GM21717 (cell line): ENCODE measurements at regions not wholly inside any gene's neighbourhood (a gene's known extent, or its start where the extent isn't known, plus 50 kb on each side); places are given as distances from the start of the nearest gene placed in this dataset.

Experiments
- ATAC-seq: cut with Tn5 transposase; IDR thresholded peaks from one replicate; pipeline ENCODE4 v1.9.1; 2021; ENCODE audit warnings: mild to moderate bottlenecking, moderate library complexity; ENCODE audit not compliant: unreplicated experiment

GRCh38 chr2:129139380-129139779, 820.7 kb upstream of the HS6ST1 start:
- no peak for ATAC-seq

- ATAC-seq = no peak
Observed at GRCh38 chr2:129142465-129142864, 823.8 kb upstream of the HS6ST1 start.

DNA sequence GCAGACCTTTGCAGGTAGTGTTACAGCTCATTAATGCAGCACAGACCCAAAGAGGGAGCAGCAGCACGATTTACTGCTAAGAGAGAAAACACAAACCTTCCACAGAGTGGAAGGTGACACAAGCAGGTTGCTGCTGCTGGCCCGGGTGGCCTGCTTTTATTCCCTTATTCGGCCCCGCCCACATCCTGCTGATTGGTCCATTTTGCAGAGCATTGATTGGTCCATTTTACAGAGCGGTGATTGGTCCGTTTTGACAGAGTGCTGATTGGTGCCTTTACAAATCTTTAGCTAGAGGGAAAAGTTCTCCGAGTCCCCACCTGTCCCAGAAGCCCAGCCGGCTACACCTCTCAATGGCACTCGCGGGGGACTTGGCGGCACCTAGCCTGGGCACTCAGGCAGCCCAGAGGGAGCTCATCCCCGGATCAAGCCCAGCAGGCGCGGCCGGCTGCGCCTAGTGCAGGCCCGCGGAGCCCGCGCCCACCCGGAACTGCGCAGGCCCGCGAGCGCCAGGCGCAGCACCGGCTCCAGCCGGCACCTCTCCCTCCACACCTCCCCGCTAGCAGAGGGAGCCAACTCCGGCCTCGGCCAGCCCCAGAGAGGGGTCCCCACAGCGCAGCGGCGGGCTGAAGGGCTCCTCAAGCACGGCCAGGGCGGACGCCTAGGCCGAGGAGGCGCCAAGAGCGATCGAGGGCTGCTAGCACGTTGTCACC, 825.6 kb upstream of the HS6ST1 start:
- no peak for ATAC-seq

- no peak for ATAC-seq
Observed at GRCh38 chr2:129152514-129152913, 827.0 kb upstream of the RAB6C start.

DNA sequence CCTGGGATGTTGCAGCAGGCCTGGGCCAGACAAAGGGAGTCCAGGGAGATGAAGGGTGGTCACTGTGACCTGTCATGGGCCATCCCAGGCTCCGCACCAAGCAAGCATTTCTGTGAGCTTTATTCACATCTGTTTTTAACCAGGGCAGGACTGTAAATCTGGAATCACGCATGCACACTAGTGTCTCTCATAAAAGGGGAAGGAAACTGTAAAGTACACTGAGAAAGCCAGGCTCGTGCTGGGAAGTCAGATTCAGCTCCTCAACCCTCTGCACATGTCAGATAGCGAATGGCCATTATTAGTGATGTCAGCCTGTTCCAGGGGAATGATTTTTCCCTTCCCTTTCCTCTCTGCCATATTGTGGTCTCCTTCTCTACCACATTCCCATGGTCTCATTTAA, 818.6 kb upstream of the RAB6C start:
- ATAC-seq = no peak

DNA sequence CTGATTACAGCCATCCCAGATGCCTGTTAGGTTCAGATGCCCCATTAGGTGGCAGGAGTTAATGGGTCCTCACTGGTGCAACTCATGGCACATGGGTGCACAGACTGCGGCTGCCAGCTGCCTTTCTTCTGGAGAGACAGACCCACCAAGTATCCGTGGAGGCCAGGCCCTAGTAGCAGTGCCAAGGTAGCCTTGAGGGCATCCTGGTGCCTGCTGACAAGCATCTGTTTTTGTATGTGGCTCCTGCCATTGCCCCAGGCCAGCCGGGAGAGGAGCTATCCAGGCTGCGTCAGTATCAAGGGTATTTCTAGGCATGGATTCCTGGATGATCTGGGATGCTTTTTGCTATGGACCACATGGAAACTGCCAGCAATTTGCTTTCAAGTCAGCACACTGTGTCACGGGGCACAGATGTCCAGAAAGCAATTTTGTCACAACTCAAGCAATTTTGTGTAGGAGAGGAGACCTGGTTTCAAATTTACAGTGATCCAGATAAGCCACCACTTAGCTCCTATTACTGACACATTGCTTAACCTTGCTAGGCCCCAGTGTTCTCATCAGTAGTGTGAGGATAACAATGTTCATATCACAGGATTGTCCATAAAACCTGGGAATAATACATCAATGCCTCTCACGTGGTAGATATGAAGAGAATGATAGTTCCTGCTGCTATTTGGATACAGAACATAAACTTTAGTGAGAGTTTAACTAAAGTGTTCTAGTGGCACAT, 815.1 kb upstream of the RAB6C start:
- ATAC-seq = no peak

- ATAC-seq = no peak
Observed at GRCh38 chr2:129165006-129165405, 814.5 kb upstream of the RAB6C start.

- ATAC-seq = no peak
Observed at GRCh38 chr2:129167456-129167855, 812.0 kb upstream of the RAB6C start.

DNA sequence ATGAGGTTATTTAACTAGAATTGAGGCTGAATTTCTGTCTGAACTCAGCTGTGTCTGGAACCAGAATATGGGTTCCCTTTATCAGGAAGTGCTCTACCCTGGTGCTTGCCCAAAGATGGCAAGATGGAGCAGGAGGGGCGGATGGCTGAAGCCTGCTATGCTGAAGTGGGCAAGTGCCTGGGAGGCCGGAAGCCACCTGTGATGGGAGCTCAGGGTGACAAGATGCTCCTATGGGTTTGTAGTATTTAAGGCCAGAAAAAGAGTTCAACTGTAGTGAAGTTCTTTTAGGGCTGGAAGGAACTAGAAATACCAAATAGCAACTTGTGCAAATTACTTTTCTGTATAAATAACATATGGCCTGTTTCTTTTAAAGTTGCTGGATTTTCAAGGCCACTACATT, 808.9 kb upstream of the RAB6C start:
- no peak for ATAC-seq

DNA sequence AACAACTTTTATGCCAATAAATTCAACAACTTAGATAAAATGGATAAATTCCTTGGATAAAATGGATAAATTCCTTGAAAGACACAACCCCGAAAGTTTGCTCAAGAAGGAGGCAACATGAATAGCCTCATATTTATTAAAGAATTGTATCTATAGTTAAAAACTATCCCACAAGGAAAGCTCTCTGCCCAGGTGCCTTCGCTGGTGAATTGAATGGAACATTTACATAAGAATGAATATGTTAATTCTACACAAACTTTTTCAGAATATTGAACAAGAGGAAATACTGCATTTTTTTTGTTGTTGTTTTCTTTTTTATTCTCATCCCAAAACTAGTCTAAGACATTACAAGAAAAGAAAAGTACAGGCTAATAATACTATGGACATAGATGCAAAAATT, 805.3 kb upstream of the RAB6C start:
- ATAC-seq = no peak

DNA sequence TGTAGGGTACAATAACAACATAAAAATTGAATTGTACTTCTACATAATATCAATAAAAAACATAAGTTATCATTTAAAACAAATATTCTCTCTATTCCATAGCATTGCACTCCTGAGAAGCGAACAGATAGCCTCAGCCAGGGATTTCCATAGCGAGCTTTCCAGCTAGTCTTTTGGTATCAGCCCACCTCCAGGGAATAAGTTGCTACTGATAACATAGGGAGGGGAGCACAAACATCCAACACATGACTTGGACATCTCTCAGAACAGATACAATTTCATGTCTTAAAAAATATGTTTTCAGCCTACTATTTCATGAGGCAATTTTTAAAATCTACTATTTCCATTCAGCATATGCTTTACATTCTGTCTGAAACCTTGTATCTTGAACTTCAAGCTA, 804.4 kb upstream of the RAB6C start:
- no peak for ATAC-seq

DNA sequence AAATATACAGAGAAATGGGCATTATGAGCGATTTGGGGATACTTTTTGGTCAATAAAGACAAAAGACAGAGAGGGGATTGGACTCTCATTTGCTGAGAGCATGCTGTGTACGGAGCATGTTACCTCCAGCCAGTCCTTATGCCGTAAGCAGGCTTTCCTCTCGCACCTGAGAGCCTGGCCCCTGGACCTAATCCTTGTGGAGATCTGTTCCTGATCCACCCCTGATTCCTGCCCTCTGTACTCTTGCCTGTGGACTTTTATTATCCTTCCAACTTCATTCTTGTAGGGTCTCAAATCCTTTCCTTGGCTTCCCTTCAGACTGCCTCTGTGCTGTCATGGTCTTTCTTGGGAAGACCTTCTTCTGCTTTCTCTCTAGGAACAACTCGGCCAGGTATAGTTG, 803.1 kb upstream of the RAB6C start:
- no peak for ATAC-seq

GRCh38 chr2:129178356-129178755, 801.1 kb upstream of the RAB6C start:
- ATAC-seq = no peak

DNA sequence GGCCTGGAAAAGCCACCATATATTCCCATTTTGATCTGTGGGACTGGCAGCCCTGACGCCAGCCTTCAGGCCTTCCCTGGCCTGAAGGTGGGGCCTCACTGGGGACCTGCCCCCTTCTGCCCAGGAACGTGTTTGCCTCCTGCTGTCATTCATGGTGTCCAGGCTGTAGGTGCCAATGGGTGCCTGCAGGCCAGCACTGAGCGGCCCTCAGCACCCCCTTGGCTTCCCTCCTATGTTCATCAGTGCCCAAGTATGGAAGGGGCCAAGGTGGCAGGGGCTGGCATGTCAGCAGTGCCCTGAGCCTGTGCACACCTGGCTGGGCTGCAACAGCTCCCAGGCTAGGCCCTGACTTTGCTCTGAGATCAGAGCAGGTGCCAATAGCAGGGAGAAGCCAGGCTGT, 800.3 kb upstream of the RAB6C start:
- ATAC-seq = no peak

DNA sequence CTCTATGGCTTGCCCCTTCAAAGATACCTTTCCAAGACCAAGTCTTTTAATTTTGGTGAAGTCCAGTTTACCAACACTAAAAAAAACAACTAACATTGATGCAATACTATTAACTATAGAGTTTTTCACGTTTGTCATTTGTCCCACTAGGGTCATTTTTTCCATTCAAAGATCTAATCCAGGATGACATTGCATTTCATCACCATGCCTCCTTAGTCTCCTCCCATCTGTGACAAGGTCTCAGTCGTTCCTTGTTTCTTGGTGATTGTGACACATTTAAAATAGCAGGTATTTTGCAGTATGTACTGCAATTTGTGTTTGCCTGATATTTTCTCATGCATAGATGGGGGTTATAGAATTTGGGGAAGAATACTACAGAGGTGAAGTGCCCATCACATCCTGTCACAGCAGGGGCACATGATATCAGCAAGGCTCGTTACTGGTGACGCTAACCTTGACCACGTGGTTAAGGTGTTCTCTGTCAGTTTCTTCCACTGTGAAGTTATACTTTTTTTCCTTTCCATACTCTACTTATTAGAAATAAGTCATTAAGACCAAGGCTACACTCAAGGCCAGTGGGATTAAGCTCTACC, 799.2 kb upstream of the RAB6C start:
- ATAC-seq = no peak

GRCh38 chr2:129181433-129181832, 798.0 kb upstream of the RAB6C start:
- ATAC-seq = no peak

- no peak for ATAC-seq
Observed at GRCh38 chr2:129181963-129182362, 797.5 kb upstream of the RAB6C start.

DNA sequence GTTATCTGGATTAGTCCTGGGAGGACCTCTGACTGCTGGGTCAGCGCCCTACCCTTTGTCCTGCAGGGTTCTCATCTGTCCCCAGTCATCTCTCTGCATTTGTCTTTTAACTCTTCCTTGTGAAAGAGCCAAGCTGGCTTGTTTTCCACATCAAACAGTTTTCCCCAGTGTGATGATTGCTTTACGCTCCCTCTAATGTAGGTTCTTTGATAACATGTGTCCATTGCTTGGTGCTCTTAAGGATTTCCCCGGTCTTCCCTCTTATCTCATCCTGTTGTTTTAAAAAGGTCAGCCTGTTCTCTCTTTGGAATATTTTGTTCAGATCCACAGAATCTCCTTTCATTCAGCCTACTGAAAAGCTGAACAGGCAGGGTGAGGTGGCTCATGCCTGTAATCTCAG, 792.1 kb upstream of the RAB6C start:
- no peak for ATAC-seq

GRCh38 chr2:129188451-129188850, 791.0 kb upstream of the RAB6C start:
- ATAC-seq = no peak

DNA sequence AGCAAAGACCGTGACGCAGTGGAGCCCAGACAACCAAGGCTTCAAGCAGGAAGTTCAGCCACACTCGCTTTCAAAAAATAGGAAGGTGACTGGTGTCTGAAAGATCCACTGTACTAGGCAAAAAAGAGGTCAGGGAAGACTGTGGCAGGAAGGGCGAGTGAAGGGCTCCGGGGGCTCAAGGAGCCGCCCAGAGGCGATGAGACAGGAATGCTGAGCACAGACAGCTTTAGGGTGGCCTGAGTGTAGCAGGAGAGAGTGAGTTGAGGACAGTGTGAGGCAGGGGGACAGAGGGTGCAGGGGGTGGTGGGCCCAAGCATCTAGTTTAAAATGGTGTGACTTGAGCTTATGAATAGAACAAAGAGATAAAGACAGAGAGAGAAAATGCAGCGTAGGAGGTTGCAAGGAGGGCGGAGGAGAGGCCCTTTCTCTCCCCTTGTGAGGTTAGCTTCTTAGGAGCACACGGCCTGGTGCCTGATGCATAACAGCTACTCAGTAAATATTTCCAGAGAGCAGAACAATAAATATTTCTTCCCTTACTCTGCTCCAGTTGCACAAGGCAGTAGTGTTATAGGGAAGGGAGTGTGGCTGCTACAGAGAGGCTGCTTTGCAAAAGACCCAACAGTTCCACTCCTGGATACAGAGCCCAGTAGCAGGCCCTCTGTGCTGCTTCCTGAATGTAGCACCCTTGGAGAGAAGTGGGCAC, 789.7 kb upstream of the RAB6C start:
- no peak for ATAC-seq

- no peak for ATAC-seq
Observed at GRCh38 chr2:129190494-129190893, 789.0 kb upstream of the RAB6C start.

DNA sequence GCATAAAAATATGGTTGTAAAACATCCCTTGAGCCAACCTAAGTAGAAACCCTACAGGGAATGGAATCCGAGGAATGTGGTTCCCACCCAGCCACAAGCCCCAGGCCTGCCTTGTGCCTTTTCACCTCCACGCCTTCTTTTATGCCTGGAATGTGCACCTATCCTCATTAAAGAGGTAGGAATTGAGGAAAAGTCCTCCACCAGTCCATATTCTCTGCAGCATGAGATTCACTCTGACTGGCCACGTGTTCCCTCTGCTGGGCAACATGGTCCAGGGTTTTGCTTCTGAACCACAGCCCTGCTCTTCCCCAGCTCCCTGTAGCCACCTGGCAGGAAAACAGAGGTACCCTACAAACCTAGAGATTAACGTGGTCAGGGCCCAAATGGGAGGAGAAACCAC, 787.9 kb upstream of the RAB6C start:
- no peak for ATAC-seq
